ENCODE measurements at regions not wholly inside any gene's neighbourhood (a gene's known extent, or its start where the extent isn't known, plus 50 kb on each side); places are given as distances from the start of the nearest gene placed in this dataset.

DNA sequence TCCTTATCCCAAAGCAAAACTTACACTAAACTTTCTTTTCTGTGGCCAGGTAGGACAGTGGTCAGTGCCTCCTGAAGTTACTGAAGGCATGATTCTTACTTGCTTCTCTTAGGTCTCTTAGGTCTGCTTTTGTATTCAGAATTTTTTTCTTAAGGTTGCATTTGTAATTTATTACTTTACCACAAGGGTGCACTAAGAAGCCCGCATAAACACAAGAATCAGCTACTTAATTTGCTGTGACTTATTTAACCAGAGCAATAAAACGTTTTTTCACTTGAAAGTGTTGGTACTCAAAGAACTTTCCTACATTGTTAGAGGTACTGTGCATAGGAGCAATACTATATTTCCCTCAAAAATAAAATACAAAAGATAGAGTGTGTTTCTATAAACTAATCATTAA lies 75.4 kb upstream of the LAMA2 start:
- TF ChIP-seq ZC3H10 (CRISPR knock-in tag; IDR thresholded peaks at IDR 0.05) (no peak), ESRRG (CRISPR knock-in tag; IDR thresholded peaks at IDR 0.05) (no peak), BACH2 (CRISPR knock-in tag; IDR thresholded peaks at IDR 0.05; ENCODE audit: borderline replicate concordance) (no peak), ARNTL (CRISPR knock-in tag; IDR thresholded peaks at IDR 0.05; ENCODE audit: borderline replicate concordance, low read depth) (no peak)

Measured in SK-N-SH treated with all-trans-retinoic acid at 6 μM for 48 hours (cell line).